ENCODE measurements at regions not wholly inside any gene's neighbourhood (a gene's known extent, or its start where the extent isn't known, plus 50 kb on each side); places are given as distances from the start of the nearest gene placed in this dataset.

DNA sequence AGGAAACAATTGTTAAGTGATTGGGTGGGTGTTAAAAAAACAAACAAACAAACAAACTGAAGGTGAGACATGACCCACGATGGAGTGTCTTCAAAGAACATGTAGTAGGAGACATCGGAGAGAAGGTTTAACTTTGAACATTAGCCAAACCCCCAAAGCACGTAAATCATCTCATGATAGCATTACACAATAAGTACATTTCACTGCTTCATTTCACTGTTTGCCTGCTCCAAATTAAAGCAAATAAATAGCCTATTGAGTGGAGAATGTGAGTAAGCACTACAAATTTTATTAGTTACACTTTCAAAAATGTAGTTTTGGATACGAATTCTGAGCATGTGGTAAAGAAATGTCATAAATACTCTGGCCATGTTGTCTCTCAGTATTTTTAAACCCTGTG lies 287.0 kb downstream of the SI start:
- TF ChIP-seq, protein P1, sequence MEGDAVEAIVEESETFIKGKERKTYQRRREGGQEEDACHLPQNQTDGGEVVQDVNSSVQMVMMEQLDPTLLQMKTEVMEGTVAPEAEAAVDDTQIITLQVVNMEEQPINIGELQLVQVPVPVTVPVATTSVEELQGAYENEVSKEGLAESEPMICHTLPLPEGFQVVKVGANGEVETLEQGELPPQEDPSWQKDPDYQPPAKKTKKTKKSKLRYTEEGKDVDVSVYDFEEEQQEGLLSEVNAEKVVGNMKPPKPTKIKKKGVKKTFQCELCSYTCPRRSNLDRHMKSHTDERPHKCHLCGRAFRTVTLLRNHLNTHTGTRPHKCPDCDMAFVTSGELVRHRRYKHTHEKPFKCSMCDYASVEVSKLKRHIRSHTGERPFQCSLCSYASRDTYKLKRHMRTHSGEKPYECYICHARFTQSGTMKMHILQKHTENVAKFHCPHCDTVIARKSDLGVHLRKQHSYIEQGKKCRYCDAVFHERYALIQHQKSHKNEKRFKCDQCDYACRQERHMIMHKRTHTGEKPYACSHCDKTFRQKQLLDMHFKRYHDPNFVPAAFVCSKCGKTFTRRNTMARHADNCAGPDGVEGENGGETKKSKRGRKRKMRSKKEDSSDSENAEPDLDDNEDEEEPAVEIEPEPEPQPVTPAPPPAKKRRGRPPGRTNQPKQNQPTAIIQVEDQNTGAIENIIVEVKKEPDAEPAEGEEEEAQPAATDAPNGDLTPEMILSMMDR (IDR thresholded peaks at IDR 0.05; ENCODE audit: low read length), result no peak
- no peak for TF ChIP-seq EZH2 (IDR thresholded peaks at IDR 0.05; ENCODE audit: borderline replicate concordance, low read length)
